ENCODE measurements at regions not wholly inside any gene's neighbourhood (a gene's known extent, or its start where the extent isn't known, plus 50 kb on each side); places are given as distances from the start of the nearest gene placed in this dataset.
"Not testable (repeated sequence)": the region's sequence is repeated elsewhere in the genome, so short reads cannot be mapped to it uniquely, and the experiment has no call there.

DNA sequence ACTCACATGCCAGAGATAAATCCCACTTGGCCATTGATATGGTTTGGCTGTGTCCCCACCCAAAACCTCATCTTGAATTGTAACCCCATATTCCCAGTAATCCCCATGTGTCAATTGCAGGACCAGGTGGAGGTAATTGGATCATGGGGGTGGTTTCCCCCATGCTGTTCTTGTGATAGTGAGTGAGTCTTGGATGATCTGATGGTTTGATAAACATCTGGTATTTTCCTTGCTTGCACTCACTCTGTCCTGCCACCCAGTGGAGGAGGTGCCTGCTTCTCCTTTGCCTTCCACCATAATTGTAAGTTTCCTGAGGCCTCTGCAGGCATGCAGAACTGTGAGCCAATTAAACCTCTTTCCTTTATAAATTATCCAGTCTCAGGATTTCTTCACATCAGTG lies 50.4 kb upstream of the B3GAT2 start:
- not testable (repeated sequence) for H3K4me3 Mint-ChIP-seq; H3K36me3 Mint-ChIP-seq (ENCODE audit: low read depth); H3K27ac Mint-ChIP-seq; H3K27me3 Mint-ChIP-seq (ENCODE audit: low read depth); H3K4me1 Mint-ChIP-seq
- peaks cover 37% of the 10 kb centered on the region for H3K9me3 Mint-ChIP-seq

DNA sequence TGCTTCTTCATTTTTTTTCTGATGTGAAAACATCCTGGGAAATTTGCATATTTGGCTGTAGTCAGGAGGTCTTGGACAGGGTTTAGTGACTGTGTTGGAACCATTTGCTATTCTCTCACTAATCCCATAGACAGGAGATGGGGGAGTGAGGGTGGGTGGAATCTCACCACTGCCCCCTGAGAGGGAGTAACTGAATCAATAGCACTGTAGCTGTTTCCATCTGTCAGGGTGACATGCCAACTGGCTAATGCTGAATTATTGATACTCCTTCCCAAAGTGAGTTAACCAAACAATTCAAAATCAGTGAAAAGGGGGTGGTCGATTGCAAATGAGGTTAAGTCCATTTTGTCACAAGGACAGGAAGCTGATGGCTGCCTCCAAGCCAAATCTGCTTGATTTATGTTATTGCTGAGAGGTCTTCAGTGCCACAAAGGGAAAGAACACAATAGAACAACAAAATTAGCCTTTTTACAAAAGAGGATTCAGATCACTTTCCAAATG lies 55.1 kb upstream of the B3GAT2 start:
- no peak overlapping the region for H3K4me3 Mint-ChIP-seq
- TF ChIP-seq, protein P1, sequence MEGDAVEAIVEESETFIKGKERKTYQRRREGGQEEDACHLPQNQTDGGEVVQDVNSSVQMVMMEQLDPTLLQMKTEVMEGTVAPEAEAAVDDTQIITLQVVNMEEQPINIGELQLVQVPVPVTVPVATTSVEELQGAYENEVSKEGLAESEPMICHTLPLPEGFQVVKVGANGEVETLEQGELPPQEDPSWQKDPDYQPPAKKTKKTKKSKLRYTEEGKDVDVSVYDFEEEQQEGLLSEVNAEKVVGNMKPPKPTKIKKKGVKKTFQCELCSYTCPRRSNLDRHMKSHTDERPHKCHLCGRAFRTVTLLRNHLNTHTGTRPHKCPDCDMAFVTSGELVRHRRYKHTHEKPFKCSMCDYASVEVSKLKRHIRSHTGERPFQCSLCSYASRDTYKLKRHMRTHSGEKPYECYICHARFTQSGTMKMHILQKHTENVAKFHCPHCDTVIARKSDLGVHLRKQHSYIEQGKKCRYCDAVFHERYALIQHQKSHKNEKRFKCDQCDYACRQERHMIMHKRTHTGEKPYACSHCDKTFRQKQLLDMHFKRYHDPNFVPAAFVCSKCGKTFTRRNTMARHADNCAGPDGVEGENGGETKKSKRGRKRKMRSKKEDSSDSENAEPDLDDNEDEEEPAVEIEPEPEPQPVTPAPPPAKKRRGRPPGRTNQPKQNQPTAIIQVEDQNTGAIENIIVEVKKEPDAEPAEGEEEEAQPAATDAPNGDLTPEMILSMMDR (IDR thresholded peaks at IDR 0.05; ENCODE audit: unreplicated experiment in 3 of 3), result no peak
- H3K4me1 Mint-ChIP-seq, result peaks cover 17% of the 10 kb centered on the region
- peaks cover 3% of the 10 kb centered on the region for H3K27me3 Mint-ChIP-seq (ENCODE audit: low read depth)
- no peaks in the 10 kb centered on the region for H3K36me3 Mint-ChIP-seq (ENCODE audit: low read depth)
- H3K27ac Mint-ChIP-seq, result peak overlapping the region in 2 of 3 experiments; percentile 6 to 18
- H3K9me3 Mint-ChIP-seq, result peaks cover 6% of the 10 kb centered on the region

DNA sequence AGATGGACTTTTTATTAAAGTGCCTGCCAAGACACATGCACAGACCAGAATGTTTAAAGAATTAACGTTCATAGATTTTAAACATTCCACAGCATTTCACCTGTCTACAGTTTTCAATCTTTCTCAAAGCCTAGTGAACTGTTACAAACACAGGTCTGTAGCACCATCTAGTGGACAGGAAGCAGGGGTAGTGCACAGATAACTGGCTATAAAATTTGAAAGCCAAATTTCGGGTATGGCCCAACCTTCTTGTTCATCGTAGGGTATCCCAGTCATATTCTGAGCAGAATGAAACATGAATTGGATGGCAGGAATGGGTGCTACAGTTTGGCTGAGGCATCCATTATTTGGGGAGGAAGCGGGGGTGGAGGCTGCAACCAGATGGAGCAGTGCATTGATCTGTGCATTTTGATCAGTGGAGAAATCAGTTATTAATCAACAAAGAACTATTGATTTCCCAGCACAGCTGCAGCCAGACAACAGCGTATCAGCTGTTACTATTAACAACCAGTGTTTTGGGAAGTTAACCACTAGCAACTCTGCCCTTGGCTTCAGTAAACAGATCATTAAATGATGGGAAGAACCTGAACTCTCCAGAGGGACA lies 56.1 kb upstream of the B3GAT2 start:
- Mint-ChIP-seq H3K4me1 (peaks cover 17% of the 10 kb centered on the region), H3K36me3 (ENCODE audit: low read depth) (no peaks in the 10 kb centered on the region), H3K4me3 (no peak overlapping the region), H3K27me3 (ENCODE audit: low read depth) (peaks cover 3% of the 10 kb centered on the region), H3K27ac (no peak overlapping the region), H3K9me3 (peaks cover under 1% of the 10 kb centered on the region)
- TF ChIP-seq, protein P1 (IDR thresholded peaks at IDR 0.05; ENCODE audit: unreplicated experiment in 3 of 3), result peak; percentile 79 to 85 (median 84)

DNA sequence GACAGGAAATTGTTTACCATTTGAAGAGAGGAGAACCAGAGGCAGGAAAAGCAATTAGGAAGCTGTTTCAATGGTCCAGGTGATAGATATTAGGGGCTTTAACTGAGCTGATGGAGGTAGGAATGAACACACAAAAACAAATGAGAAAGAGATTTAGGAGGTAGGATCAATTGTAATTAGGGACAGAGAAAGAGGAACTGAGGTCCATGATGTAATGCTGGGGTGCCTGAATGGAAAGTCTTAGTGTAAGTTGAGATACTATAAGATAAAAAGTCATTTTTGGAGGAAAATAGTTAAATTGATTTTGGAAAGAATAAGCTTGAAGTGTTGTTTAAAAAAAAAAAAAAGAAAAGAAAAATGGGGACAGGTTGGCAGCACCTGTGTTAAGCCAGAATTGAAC lies 58.5 kb upstream of the B3GAT2 start:
- Mint-ChIP-seq H3K4me3 (no peak overlapping the region), H3K9me3 (no peaks in the 10 kb centered on the region), H3K4me1 (peaks cover 17% of the 10 kb centered on the region), H3K36me3 (ENCODE audit: low read depth) (no peaks in the 10 kb centered on the region), H3K27ac (no peak overlapping the region), H3K27me3 (ENCODE audit: low read depth) (peaks cover 3% of the 10 kb centered on the region)
- TF ChIP-seq, protein P1 (IDR thresholded peaks at IDR 0.05; ENCODE audit: unreplicated experiment in 3 of 3), result no peak

DNA sequence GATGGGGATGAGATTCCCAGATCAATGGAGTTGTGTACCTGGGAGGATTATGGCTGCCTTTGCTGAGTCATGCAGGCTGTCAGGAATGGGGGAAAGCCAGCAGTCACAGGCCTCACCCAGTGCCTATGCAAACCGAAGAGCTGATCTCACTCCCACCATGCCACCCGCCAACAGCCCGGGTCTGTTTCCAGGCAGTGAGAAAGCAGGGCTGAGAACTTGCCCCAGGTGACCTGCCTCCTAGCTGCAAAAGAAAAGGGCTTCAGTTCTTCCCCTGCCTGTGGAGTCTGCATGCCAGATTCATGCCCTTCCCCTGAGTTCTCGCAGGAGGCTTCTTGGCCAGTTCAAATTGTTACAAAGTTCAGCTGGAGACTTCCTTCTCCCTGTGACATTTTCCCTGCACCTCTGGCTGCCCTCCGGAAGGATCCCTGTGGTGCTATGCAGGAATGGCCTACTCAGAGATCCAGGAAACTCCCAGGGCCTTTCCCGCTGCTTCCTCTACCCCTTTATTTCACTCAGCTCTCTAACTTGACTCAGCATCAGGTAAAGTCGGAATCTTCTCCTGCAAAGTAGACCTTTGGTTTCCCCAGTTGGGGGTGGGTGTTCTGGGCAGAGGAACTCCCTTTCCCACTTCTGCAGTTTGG lies 71.5 kb upstream of the B3GAT2 start:
- Mint-ChIP-seq H3K9me3 (peaks cover 5% of the 10 kb centered on the region), H3K4me3 (no peak overlapping the region), H3K4me1 (peaks cover 5% of the 10 kb centered on the region), H3K27me3 (ENCODE audit: low read depth) (no peaks in the 10 kb centered on the region), H3K36me3 (ENCODE audit: low read depth) (no peaks in the 10 kb centered on the region), H3K27ac (peak overlapping the region in 1 of 3 experiments; percentile 34)
- TF ChIP-seq, protein P1 (IDR thresholded peaks at IDR 0.05; ENCODE audit: unreplicated experiment in 3 of 3), result no peak

DNA sequence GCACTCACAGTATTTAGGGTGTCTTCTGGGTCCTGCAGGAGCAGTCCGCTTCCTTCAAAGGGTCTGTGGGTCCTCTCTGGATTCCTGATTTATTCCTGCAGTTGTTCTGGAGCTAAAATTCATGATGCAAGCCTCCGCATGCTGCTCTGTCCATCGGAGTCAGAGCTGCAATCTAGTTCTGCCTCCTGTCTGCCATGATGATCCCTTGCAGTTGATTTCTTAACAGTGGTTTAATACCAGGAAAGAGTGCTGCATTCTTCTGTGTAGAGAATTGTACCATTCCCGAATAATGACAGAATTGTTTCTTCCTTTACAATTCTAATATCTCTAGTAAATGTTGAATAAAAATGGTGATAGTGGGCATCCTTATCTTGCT lies 72.0 kb upstream of the B3GAT2 start:
- H3K36me3 Mint-ChIP-seq (ENCODE audit: low read depth), result no peaks in the 10 kb centered on the region
- no peaks in the 10 kb centered on the region for H3K27me3 Mint-ChIP-seq (ENCODE audit: low read depth)
- peaks cover 5% of the 10 kb centered on the region for H3K9me3 Mint-ChIP-seq
- peaks cover 5% of the 10 kb centered on the region for H3K4me1 Mint-ChIP-seq
- no peak overlapping the region for H3K27ac Mint-ChIP-seq
- TF ChIP-seq, protein P1 (IDR thresholded peaks at IDR 0.05; ENCODE audit: unreplicated experiment in 3 of 3), result no peak
- H3K4me3 Mint-ChIP-seq, result no peak overlapping the region

Data from nephron (organoid).